ENCODE measurements at regions not wholly inside any gene's neighbourhood (a gene's known extent, or its start where the extent isn't known, plus 50 kb on each side); places are given as distances from the start of the nearest gene placed in this dataset.
"Not testable (repeated sequence)": the region's sequence is repeated elsewhere in the genome, so short reads cannot be mapped to it uniquely, and the experiment has no call there.

DNA sequence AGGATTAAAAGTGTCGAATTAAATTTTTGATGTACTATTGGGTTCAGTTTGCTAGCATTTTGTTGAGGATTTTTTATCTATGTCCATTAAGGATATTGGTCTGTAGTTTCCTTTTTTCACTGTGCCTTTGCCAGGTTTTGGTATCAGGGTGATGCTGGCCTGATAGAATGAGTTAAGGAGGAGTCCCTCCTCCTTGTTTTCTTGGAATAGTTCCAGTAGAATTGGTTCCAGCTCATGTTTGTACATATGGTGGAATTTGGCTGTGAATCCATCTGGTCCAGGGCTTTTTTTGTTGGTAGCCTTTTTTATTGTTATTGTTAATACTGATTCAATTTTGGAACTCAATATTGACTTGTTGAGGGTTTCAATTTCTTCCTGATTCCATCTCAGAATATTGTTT, 141.8 kb downstream of the SIM1 start:
- DNase-seq, result no peak

DNA sequence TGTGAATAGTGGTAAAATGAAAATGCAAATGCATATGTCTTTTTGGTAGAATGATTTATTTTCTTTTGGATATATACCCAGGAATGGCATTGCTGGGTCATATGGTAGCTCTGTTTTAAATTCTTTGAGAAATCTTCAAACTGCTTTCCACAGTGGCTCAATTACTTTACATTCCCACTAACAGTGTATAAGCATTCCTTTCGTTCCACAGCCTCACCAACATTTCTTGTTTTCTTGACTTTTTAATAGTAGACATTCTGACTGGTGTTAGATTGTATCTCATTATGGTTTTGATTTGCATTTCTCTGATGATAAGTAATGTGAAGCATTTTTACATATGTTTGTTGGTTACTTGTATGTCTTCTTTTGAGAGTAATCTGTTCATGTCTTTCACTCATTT, 144.0 kb downstream of the SIM1 start:
- no peak for DNase-seq

DNA sequence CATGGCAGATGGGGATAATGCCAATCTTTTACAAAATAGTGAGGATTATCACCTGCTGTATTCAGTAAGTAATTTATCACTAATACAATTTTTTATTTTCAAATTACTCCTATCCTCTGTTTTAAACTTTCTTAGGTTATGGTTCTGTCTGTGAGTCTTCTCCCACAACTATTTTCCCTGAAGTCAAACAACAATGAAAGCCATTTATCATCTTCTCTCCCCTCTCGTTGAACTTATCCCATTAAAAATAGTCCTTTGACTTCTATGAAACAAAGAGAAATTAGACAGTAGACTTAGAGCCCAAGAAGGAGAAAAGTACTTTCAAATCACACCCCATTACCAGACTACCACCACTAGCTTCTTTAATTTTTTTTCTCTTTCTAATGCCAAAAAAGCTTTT, 147.7 kb downstream of the SIM1 start:
- no peak for DNase-seq

DNA sequence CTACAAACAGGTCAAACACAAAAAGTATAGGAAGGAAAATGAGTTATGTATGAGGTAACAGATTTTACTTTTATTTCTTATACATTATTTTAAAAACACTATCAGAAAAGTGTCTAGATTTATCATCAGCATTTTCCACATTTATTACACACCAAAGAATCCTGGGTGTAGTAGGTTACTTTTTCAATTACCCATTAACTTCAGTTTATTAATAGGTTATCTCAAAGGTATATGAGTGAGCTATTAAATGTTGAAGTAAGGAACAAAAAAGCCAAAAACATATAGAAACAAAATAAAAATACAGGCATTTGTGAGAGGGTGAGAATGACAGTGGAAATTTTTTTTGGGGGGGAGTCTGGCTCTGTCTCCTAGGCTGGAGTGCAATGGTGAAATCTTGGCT, 150.5 kb downstream of the SIM1 start:
- DNase-seq, result no peak

DNA sequence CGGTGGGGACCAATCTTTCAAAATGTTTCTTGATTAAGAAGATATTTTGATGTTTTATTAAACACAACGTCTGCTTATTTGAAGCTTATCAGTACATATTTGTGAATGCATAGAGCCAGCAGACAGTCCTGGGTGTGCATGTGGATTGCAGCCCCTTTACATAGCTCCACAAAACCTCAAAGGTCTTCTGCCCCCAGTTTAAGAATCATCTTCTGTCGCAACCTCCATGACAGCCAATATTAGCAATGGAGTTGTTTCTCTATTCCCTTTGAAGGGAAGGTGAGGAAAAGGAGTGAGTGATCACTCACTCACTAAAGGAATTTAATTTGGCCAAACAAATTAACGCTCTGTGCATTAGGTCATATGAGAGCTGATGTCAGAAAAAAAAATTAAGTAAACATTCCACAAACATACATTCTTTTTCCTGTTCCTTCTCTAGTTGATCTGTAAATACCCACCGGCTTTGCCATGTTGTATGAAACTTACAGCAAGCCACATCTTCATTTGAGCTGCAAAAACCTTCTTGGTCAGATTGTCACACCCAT, 152.9 kb downstream of the SIM1 start:
- no peak for DNase-seq

DNA sequence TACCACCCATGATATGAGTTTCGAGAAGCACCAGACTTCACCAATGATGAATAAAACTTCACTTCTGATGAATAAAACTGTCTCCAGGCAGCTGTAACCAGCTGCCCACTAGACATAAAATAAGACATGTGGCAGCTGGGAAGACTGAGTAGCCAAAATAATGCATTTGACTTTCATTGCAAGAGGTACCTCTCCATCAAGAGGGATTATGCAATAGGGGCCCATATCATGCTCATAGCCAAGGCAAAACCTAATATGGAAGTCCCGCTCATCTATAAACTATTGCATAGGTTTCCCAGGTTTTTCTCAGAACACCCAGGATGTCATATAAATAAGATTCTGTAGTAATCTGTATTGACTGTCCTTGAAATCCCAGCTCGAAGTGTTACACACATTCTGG, 155.5 kb downstream of the SIM1 start:
- no peak for DNase-seq

DNA sequence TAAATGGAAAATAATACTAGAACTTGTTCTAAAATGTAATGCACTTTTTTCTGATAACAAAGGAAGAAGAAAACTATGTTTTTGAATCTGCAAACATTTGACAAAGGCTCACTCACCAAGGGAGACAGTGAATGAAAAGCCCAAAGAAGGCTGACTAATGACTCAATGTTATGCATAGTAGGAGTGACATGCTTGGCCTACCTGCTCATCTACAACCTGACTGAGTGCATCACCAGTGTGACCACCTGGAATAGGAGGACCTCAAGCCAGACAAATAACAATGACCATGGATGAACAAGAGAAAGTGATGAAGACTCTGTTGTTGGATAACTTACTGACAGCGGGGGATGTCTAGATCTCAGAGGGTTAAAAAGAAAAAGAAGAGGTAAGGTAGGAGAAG, 157.2 kb downstream of the SIM1 start:
- DNase-seq, result no peak

DNA sequence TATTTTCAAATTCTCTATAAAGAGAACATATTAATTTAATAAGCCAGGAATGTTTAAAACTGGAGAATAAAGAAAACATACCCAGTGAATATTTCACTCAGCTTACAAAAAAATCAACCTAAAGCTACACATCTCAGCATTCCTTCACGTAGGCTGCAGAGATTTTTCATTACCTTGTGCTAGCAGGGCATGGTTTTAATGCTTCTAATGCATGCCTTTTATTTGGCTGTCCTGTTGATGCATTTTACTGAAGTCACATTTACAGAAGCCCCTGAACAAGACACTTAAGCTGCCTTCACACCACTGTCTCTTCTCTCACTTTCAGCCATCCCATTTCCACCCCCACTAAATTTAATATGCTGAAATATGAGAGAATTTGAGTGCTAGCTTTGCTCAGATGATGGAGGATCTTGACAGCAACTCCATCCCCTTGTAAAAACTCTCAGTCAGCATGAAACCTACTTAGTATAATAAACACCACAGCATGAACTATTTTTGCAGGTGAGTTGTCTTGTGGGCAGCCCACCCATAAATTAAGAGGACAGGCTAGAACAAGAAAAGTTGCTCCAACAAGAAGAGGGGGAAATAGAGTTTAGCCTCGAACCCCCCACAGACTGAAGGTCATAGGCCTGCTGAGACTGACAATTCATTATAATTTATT, 159.4 kb downstream of the SIM1 start:
- DNase-seq, result no peak

DNA sequence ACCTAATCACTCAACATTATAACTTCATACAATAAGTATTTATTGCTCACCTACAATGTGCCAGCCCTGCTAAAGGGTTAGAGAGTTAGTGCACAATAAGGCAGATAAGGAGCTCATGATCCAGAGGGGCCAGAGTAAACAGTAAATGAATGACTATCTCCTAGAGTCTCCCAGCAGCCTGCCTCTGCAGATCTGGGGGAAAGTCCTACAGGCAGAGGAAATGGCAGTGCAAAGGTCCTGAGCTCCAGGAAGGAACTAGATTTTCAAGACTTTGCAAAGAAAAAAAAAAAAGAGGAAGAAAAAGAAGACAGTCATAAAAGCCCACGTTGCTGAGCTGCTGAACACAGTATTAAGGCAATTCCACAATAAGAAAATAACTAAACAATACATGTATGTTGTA, 160.1 kb downstream of the SIM1 start:
- DNase-seq, result peak; percentile 4 to 13

DNA sequence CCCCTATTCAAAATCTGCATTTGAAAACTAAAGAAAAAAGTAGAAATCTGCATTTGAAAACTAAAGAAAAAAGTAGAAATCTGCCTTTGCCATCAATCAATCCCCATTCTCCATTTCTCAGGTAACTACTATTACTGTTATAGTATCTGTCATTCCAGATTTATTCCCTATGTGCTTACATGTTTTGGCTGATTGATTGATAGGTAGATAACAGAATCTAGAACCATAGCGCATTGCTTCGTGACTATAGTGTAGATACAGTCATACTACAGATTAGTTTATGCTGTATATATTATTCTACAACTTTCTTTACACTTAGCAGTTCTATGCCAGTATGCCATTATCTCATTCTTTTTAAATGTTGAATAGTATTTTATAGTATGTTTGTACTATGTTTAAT, 163.0 kb downstream of the SIM1 start:
- DNase-seq, result no peak

DNA sequence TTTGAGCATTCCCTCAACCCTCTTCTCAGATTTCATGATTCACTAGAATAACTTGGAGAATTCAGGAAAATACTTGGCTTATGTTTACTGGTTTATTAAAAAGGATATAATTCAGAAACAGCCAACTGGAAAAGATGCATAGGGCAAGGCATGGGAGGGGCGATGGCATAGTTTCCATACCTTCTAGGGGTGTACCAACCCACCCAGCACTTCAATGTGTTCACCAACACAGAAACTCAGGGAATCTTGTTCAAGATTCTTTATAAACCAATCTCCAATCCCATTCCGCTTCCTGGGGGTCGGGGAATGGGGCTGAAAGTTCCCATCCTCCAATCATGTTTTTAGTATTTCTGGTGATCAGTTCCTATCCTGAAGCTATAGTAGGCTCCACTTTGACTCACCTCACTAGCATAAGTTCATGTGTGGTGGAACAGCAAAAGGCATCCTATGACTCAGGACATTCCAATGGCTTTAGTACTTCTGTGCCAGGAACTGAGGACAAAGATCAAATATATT, 164.4 kb downstream of the SIM1 start:
- DNase-seq, result no peak

DNA sequence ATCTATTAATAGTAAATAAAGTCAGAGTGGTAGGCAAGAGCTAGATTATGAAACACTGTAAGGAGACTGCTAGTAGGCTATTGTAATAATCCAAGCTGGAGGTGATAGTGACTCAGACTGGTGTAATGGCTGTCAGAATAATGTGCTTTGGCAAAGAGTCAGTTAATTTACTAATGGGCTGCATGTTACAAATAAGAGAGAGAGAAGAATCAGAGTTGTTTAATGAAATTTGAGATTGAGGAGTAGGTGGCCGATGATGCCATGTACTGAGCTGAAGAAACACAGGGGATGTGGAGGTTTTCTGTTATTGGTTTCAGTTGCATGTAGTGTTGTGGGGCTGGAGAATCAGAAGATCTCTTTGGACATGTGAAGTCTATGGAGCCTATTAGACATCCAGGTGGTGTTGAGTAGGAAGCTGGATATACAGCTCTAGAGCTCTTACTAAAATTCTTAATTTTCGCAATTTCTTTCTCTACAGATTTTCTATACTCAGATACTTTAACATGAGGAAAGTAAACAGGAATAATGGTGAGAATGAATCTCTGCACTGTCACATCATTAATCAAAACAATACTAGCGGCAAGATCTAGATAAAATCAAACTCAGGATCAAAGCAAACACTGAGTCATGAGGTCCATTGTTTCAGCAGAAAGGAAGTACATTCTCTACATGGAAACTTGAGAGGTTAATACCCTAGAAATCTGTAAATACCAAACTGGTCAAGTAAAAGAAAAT, 167.7 kb downstream of the SIM1 start:
- DNase-seq, result no peak

DNA sequence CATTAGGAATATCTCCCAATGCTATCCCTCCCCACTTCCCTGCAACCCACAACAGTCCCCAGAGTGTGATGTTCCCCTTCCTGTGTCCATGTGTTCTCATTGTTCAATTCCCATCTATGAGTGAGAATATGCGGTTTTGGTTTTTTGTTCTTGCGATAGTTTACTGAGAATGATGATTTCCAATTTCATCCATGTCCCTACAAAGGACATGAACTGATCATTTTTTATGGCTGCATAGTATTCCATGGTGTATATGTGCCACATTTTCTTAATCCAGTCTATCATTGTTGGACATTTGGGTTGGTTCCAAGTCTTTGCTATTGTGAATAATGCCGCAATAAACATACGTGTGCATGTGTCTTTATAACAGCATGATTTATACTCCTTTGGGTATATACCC, 169.5 kb downstream of the SIM1 start:
- DNase-seq, result not testable (repeated sequence)

DNA sequence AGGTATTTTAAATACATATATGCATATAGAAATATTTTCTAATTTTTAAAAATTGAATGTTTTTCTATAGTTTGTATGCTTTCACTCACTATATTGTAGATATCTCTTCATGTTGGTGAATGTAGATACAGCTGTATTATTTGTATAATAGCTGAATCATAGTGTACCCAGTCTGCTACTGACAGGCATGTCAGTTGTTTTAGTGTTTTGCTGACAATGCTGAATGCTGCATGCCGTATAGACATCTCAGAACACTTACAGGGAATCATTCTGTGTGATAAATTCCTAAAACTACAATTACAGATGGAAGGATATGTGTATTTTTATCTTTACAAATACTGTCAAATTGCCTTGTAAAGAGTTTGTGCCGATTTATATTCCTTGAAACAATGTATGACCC, 175.4 kb downstream of the SIM1 start:
- DNase-seq, result no peak

DNA sequence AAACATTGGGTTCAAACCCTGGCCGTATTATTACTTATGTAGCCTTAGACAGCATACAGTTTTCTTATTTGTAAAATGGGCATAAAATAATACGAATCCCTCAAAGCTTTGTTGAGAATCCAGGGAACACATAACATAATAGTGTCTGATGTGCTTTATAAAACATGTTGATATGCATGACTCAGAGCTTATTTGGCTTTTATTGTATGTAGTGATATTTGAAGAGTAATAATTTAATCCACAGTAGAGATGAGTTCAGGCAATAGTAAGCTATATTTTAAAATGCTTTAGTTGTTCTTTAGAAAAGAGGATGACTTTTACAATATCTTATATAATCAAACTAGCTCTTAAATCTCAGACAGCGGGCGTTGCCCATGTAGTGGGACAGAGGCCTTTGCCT, 176.4 kb downstream of the SIM1 start:
- DNase-seq, result no peak

DNA sequence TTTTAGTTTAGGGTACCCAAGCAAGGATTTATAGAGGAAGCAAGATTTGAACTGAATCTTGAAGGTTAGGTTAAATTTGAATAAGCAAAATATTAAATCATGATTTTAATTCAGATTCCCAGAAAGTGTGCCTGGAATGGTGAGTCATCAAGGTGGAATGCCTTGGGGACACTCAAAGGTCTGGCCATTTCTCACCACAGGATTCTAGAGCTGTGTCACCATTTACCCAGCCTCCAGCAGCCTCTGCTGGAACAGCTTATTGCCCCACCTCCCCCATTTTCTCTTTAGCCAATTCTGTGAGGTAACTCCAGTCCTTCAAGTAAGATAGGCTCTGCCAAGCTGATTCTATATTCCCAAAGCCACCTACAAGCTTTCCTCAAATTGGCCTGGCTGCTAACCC, 181.4 kb downstream of the SIM1 start:
- no peak for DNase-seq

DNA sequence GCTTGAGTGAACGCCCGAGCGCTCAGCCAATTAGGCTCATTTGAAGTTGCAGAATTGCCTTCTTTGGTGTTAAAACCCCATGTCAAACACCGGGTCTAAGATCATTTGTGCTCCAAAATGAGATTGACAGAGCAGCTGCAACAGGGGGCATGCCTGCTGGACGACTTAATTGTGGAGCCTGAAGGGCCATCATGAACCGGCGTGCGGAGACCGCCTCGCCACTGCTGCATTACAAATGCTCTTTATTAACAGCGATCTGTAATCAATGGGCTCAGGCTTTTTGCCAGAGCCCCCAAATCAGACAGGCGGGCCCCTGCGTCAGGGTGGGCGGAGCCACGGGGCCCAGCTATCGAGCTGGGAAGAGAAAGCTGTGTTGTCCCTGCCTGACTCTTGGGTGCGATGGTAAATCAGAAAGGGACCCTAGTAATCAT, 183.2 kb downstream of the SIM1 start:
- DNase-seq, result no peak

DNA sequence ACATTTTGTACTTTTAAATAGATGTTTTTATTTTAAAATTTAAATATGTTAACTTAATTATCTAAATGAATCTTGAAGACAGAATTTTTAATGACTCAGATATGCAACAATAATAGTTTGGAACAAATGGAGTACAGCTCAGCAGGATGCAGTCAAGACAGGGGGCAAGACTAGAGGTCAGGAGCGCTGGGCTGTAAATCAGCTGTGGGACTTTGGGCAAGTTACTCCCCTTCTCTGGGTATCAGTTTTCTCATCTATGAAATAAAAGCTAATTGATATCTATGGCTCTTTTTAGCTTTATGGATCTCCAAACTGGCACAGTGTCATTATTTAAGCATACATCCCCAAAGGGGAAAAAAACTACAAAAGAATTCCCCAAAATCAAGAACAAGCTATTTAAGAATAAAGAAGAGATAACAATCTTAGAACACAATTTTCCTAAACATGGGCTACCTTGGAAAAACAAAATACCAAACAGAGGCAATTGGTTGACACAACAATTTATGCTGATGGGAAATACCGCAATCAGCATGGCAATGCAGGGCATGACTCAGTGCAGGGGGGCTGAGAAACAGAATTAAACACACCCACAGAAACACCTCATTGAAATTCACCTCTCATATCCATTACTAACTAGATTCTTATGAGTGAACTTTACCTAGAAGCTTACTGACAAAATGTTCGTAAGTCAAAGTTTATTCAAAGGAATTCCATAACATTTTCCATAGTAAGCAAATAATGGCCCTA, 188.2 kb downstream of the SIM1 start:
- DNase-seq, result no peak

DNA sequence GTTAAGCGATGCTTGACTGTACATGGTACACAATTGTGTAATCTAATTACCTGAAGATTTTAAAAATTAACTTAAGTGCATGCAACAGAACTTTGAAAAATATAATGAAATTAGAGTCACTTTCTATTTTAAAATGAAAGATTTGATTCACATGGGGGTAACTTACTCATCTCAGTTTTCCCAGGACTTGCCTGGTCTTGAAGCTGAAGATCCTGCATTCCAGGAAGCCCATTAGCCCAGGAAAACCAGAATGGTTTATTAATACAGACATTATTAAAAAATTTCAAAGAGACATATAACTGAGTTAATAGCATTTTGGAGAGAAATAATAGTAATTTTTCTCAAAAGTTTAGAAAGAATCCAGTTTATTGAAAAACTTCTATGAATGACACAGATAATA, 190.6 kb downstream of the SIM1 start:
- no peak for DNase-seq

DNA sequence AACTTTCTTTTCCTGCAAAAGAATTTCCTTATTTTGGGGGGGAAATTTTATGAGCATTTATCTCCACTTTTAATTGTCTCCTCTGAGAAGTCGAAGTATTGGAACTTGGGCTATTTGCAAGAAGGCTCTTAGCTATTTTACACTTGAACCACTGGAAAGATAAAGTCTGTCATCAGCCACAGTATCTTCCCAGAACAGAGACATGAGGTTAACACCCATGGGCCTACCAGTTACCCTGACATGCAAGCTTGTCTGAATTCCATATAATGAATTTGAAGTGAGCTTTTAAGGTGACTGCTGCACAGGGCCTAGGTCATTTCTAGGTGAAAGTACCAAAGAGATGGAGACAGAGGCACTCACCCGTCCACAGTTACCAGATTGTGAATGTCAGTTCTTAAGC, 193.1 kb downstream of the SIM1 start:
- DNase-seq, result no peak

DNA sequence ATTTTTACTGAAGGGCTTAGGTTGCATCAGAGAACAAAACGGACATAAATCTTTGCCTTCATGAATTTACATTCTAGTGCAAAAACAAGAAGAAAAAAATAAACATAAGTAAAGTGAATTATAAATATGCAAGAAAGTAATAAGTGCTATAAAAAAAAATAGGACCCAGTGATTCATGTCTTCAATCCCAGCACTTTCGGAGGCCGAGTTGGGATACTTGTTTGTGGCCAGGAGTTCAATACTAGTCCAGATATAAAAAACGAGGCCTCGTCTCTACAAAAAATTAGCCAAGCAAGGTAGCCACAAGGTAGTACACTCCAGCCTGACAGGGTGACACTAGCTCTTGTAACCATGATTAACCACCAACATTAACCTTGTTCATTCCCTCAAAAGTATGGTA, 193.5 kb downstream of the SIM1 start:
- DNase-seq, result no peak

DNA sequence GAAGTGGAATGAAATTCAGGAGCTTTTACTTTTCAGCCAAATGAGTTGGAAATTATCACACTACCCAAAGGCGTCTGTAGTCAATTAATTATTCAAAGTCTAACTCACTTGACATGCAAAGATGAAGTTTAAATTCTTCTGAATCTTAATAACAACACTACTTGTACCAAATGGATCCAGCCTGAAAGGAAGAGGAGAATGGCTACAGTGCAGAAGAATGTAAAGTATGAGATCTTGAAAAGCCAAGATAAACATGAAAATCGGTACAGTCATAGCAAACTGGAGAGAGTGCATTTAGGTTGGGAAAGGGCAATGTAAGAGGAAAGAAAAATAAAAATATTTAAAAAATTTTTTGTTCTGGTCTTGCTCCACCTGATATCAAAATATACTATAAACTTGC, 195.5 kb downstream of the SIM1 start:
- DNase-seq, result no peak

DNA sequence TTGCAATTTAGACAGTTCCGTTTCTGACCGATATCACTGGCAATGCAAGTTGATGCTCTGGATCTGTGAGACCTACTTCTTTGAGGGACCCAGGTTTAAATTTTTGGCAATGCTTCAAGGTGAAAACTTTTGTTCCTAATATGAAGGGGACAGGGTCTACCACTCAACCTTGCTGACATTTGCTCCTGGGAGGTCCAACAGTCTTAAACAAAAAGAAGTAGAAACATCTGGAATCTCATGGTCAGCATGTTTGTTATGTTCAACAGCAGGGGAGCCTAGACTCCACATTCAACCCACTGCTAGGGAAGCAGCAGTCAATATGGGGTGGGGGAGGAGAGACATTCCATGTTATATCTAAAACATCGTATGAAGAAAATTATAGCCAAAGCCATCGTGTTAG, 196.4 kb downstream of the SIM1 start:
- DNase-seq, result no peak

DNA sequence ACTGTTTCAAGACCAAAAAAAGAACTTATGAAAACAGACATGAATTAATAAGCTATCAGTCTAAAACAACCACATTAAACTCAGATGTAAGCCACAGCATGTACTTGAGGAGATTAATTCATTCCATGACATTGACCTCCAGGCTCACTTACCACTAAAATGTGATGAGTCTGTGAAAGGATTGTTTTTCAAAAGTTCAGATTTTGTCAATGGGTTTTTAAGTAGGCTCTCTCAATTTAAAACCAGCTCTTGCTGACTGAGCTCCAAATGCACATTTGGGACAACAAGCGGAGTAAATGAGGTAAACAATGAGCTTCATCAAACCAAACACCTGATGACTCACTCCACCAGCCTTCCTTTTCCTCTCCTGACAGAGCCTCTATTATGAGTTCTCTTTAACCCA, 197.0 kb downstream of the SIM1 start:
- DNase-seq, result no peak

Data from Kasumi-1 (cell line).